Transverse colon (tissue), 3 donors: ENCODE measurements at regions not wholly inside any gene's neighbourhood (a gene's known extent, or its start where the extent isn't known, plus 50 kb on each side); places are given as distances from the start of the nearest gene placed in this dataset.

Source experiments
- EP300 ChIP-seq: sonication (generic); formaldehyde crosslinking; IDR thresholded peaks from one replicate; pipeline ENCODE4 v1.6.1; 2017; ENCODE audit warnings: antibody characterized with exemption, low read depth
- POLR2A ChIP-seq: fragments of 450-650 bp; IDR thresholded peaks from one replicate; pipeline ENCODE4 v1.6.1; 2016; ENCODE audit warnings: antibody characterized with exemption, mild to moderate bottlenecking, moderate library complexity
- TF ChIP-seq, protein P1 (sequence below), 5 experiments: fragments of 200-600 bp in 3 of 5; fragments of 450-650 bp in 2 of 5; sonication (generic) in 3 of 5; IDR thresholded peaks; 1 replicate in 2 of 5; 2 replicates in 3 of 5; pipeline ENCODE4 v1.5.1; 2016 to 2017; ENCODE audit warnings: antibody characterized with exemption in 5 of 5, inconsistent platforms in 3 of 5, mild to moderate bottlenecking in 2 of 5, moderate library complexity in 1 of 5

GRCh38 chr6:91645811-91646210 is 1058.9 kb upstream of the MAP3K7 start:
- TF ChIP-seq, protein P1, sequence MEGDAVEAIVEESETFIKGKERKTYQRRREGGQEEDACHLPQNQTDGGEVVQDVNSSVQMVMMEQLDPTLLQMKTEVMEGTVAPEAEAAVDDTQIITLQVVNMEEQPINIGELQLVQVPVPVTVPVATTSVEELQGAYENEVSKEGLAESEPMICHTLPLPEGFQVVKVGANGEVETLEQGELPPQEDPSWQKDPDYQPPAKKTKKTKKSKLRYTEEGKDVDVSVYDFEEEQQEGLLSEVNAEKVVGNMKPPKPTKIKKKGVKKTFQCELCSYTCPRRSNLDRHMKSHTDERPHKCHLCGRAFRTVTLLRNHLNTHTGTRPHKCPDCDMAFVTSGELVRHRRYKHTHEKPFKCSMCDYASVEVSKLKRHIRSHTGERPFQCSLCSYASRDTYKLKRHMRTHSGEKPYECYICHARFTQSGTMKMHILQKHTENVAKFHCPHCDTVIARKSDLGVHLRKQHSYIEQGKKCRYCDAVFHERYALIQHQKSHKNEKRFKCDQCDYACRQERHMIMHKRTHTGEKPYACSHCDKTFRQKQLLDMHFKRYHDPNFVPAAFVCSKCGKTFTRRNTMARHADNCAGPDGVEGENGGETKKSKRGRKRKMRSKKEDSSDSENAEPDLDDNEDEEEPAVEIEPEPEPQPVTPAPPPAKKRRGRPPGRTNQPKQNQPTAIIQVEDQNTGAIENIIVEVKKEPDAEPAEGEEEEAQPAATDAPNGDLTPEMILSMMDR (IDR thresholded peaks at IDR 0.05): no peak
- TF ChIP-seq POLR2A: no peak
- TF ChIP-seq EP300: no peak
